ENCODE measurements at regions not wholly inside any gene's neighbourhood (a gene's known extent, or its start where the extent isn't known, plus 50 kb on each side); places are given as distances from the start of the nearest gene placed in this dataset.

- Histone ChIP-seq H3K4me1 (no peaks in the 10 kb centered on the region), H3K36me3 (ENCODE audit: control insufficient read depth, insufficient read depth, low read length) (no peaks in the 10 kb centered on the region), H3K4me3 (ENCODE audit: low read depth, low read length) (no peak overlapping the region), H2AFZ (no peak overlapping the region), H3K27ac (no peak overlapping the region), H3K27me3 (ENCODE audit: control insufficient read depth, insufficient read depth, low read length) (no peaks in the 10 kb centered on the region), H3K9me3 (ENCODE audit: control insufficient read depth, low read length) (no peaks in the 10 kb centered on the region), H3K4me2 (ENCODE audit: low read length) (no peak overlapping the region), H3K79me2 (no peaks in the 10 kb centered on the region), H3K9ac (no peak overlapping the region)
- no peak for TF ChIP-seq CTCF (IDR thresholded peaks at IDR 0.05)
Measured at GRCh38 chr12:124664395-124665111, 97.1 kb upstream of the NCOR2 start.

GRCh38 chr12:124663771-124664366 lies 96.5 kb upstream of the NCOR2 start:
- Histone ChIP-seq H3K4me3 (ENCODE audit: low read depth, low read length) (no peak overlapping the region), H3K27ac (no peak overlapping the region), H2AFZ (no peak overlapping the region), H3K36me3 (ENCODE audit: control insufficient read depth, insufficient read depth, low read length) (no peaks in the 10 kb centered on the region), H3K4me2 (ENCODE audit: low read length) (no peak overlapping the region), H3K4me1 (no peaks in the 10 kb centered on the region), H3K9ac (no peak overlapping the region), H3K9me3 (ENCODE audit: control insufficient read depth, low read length) (no peaks in the 10 kb centered on the region), H3K79me2 (no peaks in the 10 kb centered on the region), H3K27me3 (ENCODE audit: control insufficient read depth, insufficient read depth, low read length) (no peaks in the 10 kb centered on the region)
- TF ChIP-seq CTCF (IDR thresholded peaks at IDR 0.05): no peak

- Histone ChIP-seq H3K9ac (no peak overlapping the region), H3K36me3 (ENCODE audit: control insufficient read depth, insufficient read depth, low read length) (no peaks in the 10 kb centered on the region), H3K4me3 (ENCODE audit: low read depth, low read length) (no peak overlapping the region), H3K79me2 (no peaks in the 10 kb centered on the region), H3K4me2 (ENCODE audit: low read length) (no peak overlapping the region), H3K4me1 (no peaks in the 10 kb centered on the region), H2AFZ (no peak overlapping the region), H3K27me3 (ENCODE audit: control insufficient read depth, insufficient read depth, low read length) (no peaks in the 10 kb centered on the region), H3K27ac (no peak overlapping the region), H3K9me3 (ENCODE audit: control insufficient read depth, low read length) (no peaks in the 10 kb centered on the region)
- TF ChIP-seq CTCF (IDR thresholded peaks at IDR 0.05): no peak
Measured at GRCh38 chr12:124663206-124663605, 95.8 kb upstream of the NCOR2 start.

- no peaks in the 10 kb centered on the region for H3K9me3 ChIP-seq (ENCODE audit: control insufficient read depth, low read length)
- no peaks in the 10 kb centered on the region for H3K4me1 ChIP-seq
- H3K36me3 ChIP-seq (ENCODE audit: control insufficient read depth, insufficient read depth, low read length): no peaks in the 10 kb centered on the region
- no peak overlapping the region for H2AFZ ChIP-seq
- no peak overlapping the region for H3K9ac ChIP-seq
- H3K4me2 ChIP-seq (ENCODE audit: low read length): no peak overlapping the region
- no peak for TF ChIP-seq CTCF (IDR thresholded peaks at IDR 0.05)
- no peaks in the 10 kb centered on the region for H3K79me2 ChIP-seq
- no peak overlapping the region for H3K27ac ChIP-seq
- no peaks in the 10 kb centered on the region for H3K27me3 ChIP-seq (ENCODE audit: control insufficient read depth, insufficient read depth, low read length)
- H3K4me3 ChIP-seq (ENCODE audit: low read depth, low read length): no peak overlapping the region
Measured at GRCh38 chr12:124661341-124661740, 93.9 kb upstream of the NCOR2 start.

- H3K4me2 ChIP-seq (ENCODE audit: low read length): no peak overlapping the region
- H3K79me2 ChIP-seq: no peaks in the 10 kb centered on the region
- no peaks in the 10 kb centered on the region for H3K36me3 ChIP-seq (ENCODE audit: control insufficient read depth, insufficient read depth, low read length)
- H3K9me3 ChIP-seq (ENCODE audit: control insufficient read depth, low read length): no peaks in the 10 kb centered on the region
- no peaks in the 10 kb centered on the region for H3K27me3 ChIP-seq (ENCODE audit: control insufficient read depth, insufficient read depth, low read length)
- no peak overlapping the region for H3K4me3 ChIP-seq (ENCODE audit: low read depth, low read length)
- no peak overlapping the region for H3K9ac ChIP-seq
- peaks cover under 1% of the 10 kb centered on the region for H3K4me1 ChIP-seq
- H3K27ac ChIP-seq: no peak overlapping the region
- no peak for TF ChIP-seq CTCF (IDR thresholded peaks at IDR 0.05)
- no peak overlapping the region for H2AFZ ChIP-seq
Measured at GRCh38 chr12:124660851-124661250, 93.4 kb upstream of the NCOR2 start.
